Right lobe of liver (tissue), 4 donors: ENCODE measurements at regions not wholly inside any gene's neighbourhood (a gene's known extent, or its start where the extent isn't known, plus 50 kb on each side); places are given as distances from the start of the nearest gene placed in this dataset.

Source experiments
- POLR2A ChIP-seq: fragments of 450-650 bp; IDR thresholded peaks from one replicate; pipeline ENCODE4 v1.6.1; 2017; ENCODE audit warnings: antibody characterized with exemption, mild to moderate bottlenecking
- TF ChIP-seq, protein P1 (sequence below), 4 donors: fragments of 200-600 bp in 3 of 4; fragments of 450-650 bp in 1 of 4; IDR thresholded peaks; one replicate each; pipeline versions ENCODE4 v1.5.1 to v1.8.0; 2016 to 2022; ENCODE audit warnings: antibody characterized with exemption in 4 of 4, mild to moderate bottlenecking in 2 of 4
- donor health status: DM: no; HTN: no; CAD: no.
- donor health status: DM: no; HTN: no; CAD: no.
- donor health status: DM: no; HTN: yes; CAD: no.

DNA sequence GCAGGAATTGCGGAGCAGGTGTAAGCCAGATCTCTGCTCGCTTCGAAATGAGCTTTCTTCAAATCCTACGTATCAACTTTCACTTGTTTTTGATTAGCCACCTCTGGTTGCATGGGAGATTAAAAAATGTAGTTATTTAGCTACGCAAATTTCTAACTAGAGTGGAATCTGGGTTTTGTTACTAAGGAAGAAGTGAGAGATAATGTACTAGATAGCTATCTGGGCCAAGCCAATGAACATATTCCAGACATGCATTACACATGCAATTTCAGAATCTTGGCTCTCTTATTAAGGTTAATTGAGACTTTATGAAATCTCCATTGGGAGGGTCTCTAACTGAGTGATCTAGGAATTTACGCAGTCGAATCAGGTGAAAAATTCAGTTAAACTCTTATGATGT, 765.7 kb downstream of the DIPK2A start:
- no peak for TF ChIP-seq POLR2A
- TF ChIP-seq, protein P1, sequence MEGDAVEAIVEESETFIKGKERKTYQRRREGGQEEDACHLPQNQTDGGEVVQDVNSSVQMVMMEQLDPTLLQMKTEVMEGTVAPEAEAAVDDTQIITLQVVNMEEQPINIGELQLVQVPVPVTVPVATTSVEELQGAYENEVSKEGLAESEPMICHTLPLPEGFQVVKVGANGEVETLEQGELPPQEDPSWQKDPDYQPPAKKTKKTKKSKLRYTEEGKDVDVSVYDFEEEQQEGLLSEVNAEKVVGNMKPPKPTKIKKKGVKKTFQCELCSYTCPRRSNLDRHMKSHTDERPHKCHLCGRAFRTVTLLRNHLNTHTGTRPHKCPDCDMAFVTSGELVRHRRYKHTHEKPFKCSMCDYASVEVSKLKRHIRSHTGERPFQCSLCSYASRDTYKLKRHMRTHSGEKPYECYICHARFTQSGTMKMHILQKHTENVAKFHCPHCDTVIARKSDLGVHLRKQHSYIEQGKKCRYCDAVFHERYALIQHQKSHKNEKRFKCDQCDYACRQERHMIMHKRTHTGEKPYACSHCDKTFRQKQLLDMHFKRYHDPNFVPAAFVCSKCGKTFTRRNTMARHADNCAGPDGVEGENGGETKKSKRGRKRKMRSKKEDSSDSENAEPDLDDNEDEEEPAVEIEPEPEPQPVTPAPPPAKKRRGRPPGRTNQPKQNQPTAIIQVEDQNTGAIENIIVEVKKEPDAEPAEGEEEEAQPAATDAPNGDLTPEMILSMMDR (IDR thresholded peaks at IDR 0.05) = no peak
